Left ventricle myocardium superior (tissue), 1 donor: ENCODE measurements at regions not wholly inside any gene's neighbourhood (a gene's known extent, or its start where the extent isn't known, plus 50 kb on each side); places are given as distances from the start of the nearest gene placed in this dataset.

Experiments used
- ATAC-seq: fragments of 200-7000 bp; cut with Tn5 transposase; one replicate; pipeline ENCODE4 v1.9.1; 2020; ENCODE audit warnings: mild to moderate bottlenecking, moderate library complexity
- DNase-seq: peaks from one replicate; pipeline ENCODE4 v3.0.0-alpha.2; 2020
- intact Hi-C: fragments of 100-400 bp; cut with micrococcal nuclease; formaldehyde crosslinking; loops from one replicate; pipeline ENCODE4 v1.11.0; 2022
- donor health status: DM: no; HTN: yes; CAD: no; lungs with severe emphysema.

DNA sequence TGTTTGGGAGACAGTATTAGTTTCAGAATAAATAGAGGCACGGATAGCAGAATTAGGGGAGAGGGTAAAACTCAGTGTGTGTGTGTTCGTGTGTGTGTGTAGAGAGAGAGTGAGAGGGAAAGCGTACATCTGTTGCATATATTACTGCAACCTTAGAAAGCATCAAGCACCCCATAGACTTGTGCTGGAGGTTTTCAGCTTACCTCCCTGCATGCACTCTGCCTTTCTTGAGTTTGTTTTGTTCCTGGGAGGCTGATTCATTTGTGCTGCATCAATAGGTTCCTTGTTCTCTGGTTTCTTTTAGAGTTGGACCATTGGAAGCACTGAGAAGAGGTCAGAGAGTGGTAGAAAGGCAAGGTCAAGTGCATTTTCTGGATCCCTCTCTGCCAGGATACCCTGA is 104.4 kb upstream of the KCNK1 start:
- intact Hi-C loops: no loop called here
- ATAC-seq: no peak

DNA sequence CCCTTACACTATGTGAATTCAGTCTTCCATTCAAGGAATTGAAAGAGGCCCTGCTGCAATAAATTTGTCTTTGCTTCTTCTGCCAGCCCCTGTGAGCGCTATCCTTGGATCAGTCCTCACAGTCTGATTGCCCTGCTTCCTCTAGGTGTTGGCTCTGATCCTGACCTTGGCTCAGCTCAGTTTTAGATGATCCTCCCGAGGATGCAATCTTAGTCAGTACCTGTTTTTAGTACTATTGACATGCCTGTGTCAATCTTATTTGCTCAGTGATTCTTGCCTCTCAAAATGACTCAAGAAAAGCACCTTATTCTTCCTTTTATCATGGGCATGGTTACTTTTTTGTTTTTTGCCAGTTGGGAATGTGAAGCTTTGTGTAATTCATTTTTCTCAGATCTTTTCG is 101.4 kb upstream of the KCNK1 start:
- intact Hi-C loops: no loop called here
- DNase-seq (no peak), ATAC-seq (no peak)

More for the DNA sequence above, 104.4 kb upstream of the KCNK1 start:
- no peak for DNase-seq

DNA sequence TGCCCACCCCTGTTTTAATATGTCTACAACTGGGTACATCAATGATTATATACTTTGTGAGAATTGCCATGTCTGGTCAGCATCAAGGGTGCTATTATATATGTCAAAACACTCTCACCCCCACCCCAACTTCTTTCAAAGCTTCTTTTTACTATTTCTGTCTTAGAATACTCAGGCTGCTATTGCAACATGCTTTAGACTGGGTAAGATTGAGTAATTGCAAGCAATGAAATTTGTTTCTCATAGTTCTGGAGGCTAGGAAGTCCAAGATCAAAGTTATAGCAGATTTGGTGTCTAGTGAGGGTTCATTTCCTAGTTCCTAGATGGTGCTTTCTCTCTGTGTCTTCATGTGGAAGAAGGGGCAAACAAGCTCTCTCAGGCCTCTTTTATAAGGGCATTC is 100.5 kb upstream of the KCNK1 start:
- DNase-seq (no peak), ATAC-seq (no peak)
- intact Hi-C loops: no loop called here

DNA sequence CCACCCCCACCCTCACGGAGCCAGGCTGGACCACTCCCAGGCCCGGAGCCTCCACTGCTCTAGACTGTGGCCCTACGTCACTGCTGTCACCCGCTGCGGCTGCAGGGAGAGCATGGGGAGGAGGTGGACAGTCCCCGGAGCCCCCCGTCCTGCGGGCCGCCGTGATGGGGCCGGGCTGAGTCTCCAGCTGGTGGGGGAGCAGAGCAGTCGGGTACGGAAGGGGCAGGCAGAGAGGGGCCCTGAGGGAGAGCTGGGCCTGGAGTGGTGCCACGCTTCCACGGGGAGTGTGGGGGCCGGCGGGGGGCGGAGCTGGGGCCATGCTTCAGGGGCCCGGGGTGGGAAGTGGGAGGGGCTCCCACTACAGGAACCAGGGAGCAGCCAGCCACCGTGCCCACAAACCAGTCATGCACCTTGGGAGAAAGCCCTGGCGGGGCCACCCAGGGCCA is 98.9 kb upstream of the KCNK1 start:
- ATAC-seq (no peak), DNase-seq (no peak)
- intact Hi-C loops: no loop called here

DNA sequence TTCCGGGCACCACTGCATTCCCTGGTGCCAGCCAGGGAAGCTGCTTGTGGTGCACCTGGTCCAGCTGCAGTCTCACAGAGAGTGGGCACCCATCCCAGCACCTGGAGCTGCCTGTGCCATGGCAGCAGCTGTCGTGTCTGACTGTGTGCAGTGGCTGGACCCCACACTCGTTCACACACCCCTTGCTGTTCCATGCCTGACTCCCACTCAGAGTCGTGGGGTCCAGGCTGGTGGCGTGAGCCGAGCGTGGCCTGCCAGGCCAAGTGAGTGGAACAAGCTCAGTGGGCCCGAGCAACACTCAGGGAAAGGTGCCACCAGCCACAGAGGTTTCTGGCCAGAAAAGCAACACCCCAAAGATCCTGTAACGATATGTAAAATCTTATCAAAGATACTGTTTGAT is 97.2 kb upstream of the KCNK1 start:
- intact Hi-C loops: no loop called here
- DNase-seq: no peak
- no peak for ATAC-seq

DNA sequence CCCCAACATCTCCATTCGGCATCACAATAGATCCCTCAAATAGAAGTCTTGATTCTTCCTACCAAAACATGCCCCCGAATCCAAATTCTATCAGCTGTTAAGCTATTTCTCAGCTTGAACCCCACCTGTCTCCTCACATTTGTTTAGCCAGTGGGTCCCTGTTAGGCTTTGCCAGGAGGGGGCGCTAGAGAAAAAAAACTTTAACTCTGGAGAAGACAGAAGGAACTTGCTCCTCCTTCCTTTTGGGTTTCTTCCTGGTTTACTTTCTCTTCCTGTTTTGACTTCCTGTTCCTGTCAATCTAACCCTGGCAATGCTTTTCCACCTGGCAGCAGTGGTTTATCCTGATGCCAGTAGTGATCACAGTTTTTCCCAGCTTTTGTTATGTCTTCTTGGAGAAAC is 95.6 kb upstream of the KCNK1 start:
- DNase-seq (no peak), ATAC-seq (no peak)
- intact Hi-C loops: no loop called here

DNA sequence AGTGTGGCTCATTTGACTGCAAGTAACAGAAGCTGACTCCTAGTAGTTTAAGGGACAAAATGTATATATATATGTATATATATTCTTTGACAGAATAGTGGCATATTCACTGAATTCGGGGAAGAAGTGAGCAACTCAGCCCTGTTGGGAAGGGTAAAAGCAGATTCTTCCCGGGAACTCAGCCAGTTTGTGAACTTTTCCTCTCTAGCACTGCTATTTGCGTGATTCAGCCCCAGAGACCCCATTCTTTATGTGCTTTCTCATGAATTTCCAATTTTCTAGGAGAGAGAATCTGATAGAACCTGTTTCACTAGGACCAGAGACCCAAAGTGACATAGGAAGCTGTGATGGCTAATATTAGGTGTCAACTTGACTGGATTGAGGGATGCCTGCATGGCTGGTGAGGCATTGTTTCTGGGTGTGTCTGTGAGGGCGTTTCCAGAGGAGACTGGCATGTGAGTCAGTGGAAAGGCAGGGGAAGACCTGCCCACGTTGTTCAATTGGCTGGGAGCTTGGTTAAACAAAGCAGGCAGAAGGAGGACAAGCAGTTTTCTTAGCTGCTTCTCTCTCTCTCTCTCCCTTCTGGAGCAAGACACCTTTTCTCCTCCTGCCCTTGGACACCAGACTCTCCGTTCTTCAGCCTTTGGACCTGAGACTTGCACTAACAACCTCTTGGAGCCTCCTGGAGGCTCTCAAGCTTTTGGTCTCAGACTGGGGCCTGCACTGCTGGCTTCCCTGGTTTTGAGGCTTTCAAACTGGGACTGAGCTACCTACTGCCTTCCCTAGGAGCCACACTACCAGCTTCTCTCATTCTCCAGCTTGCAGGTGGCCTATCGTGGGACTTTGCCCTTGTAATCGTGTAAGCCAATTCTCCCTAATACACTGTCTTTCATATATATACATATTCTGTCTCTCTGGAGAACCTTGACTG is 93.4 kb upstream of the KCNK1 start:
- no peak for ATAC-seq
- intact Hi-C loops: no loop called here
- no peak for DNase-seq

DNA sequence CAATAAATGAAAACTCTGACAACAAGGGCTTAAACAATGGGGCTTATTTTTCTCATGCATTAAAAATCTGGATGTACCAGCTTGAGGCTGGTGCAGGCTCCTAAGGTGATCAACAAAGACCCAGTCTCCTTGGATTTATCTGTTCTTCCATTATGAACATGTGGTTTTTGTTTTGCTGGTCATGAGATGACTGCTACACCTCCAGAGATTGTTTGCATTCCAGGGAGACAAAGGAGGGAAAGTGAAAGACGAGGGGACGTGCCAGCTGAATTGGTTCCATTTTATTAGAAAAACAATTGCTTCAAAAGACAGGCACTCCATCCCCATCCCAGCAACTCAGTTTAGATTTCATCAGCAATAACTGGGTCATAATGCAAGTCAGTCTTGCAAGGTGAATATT is 90.9 kb upstream of the KCNK1 start:
- ATAC-seq: no peak
- intact Hi-C loops: no loop called here
- DNase-seq: no peak

DNA sequence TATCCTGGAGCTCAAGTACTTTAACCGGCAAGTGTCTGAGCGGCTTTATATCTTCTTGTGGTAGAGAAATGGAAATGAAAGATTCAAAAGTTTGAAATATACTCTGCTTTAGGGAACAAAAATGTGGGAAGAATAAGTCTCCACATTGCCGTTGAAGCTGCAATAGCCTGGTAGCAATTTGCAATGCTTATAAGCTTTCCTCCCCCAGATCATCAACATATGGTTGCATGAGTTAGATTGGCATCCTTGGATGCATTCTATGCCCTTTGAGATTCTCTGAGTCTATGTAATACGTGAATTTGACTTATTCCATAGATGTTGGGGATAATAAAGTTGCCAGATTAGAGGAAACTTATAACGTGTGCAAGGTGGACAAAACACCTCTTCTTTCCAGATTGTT is 86.1 kb upstream of the KCNK1 start:
- ATAC-seq (no peak), DNase-seq (no peak)
- intact Hi-C loops: no loop called here

DNA sequence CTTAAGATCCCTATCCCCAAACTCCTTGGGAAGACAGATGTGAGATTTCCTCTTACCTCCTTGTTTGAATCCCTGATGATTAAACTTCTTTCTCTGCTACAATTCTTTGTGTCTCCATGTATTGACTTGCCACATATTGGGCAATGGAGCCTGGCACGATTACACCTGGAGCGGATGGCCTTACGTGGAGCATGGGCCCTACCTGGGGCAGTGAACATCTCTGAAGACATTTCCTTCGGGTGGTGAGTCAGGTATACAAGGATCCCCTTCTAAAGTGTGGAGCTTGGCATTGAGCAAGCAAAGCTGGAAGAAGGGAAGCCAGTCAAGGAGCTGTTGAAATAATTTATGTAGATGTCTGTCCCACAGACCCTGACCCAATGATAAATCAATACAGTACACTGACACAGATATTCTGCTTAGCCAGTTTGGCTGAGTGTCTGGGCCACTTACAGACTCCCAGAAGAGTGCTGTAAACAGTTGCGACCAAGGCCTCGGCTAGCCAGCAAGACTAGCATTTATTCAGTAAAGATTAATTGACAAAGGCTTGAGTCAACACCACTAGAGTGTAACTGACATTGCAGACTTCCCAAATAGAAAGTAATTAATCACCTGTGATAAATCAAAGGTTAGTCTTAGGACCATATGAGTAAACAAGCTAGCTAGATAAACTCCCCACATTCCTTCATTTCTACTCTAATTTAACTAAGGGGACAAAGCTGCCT is 83.1 kb upstream of the KCNK1 start:
- intact Hi-C loops: no loop called here
- DNase-seq: no peak
- ATAC-seq: no peak

DNA sequence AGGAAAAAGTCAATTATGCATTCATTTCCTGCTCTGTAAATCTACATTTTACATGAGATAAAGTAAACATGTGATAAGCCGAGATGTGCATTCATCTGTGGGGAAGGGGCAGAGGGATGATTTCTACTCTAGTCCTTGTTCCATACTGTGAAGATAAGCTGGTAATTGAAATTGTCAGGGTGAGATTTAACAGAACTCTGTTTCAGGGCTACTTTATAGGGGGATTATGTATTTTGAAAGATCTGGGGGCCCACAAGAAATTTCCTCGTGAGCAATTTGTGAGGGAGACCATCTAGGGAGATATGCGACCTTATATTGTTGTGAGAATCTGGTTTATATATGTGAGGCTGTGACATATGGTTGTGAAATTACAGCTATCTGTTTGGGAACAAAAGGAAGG is 73.1 kb upstream of the KCNK1 start:
- intact Hi-C loops: no loop called here
- DNase-seq: no peak
- ATAC-seq: no peak

DNA sequence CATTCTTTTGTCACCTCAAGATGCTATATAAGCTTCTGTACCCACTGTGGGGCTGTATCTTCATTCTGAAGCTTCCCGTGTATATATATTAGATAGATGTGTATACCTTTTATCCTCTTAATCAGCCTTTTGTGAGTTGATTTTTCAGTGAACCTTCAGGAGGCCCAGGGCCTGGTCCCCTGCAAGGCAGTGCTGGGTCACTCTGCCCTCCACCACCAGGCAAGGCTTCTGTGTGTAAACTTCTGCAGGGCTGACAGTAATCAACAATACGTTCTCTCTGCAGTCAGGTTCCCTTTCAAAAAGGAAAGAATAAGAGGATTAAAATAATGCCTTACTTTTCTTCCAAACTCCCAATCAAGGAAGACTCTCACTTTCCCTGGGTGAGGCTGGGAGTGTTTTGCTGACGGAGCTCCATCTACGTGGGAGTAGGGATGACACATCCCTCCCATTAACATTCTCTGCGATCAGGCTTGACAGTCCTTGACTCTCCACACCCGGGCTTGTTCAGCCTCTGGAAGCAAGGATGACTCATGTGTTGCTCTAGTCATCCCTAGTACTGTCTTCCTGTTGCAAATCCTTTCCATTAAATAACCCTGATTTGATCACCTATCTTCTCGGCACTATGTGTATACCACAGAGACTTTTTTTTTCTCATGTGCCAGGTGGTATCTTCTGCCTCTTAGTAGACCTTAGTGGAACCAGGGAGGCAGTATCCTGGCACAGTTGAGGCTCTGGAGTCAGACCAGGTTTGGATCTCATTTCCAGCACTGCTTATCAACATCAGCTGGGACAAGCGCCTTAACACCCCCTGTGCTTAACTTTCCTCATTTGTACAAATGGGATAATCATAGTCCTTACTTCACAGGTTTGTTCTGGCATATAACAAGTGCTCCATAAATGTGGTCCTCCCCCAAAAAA is 70.3 kb upstream of the KCNK1 start:
- ATAC-seq (peak; percentile 69), DNase-seq (no peak)
- intact Hi-C loops: no loop called here

DNA sequence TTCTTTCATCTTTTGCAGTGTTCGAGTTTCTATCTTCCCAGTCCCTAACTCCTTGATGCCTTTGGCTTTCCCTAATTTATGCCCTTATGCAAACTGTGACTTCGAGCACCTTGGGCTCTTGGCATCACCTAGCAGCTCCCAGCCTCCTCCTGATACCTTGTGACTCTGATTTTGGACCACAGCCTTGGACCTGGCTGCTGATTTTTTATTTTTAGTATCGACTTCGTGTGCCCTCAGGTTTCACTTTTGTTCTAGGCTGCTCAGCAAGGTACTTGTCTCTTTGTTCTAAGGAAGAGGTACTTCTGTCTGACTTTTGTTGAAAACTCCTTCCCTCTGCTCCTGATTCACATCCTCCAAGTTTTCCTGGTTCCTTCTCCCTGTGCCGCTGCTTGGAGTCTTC is 69.6 kb upstream of the KCNK1 start:
- intact Hi-C loops: no loop called here
- DNase-seq: no peak
- peak; percentile 71 for ATAC-seq

DNA sequence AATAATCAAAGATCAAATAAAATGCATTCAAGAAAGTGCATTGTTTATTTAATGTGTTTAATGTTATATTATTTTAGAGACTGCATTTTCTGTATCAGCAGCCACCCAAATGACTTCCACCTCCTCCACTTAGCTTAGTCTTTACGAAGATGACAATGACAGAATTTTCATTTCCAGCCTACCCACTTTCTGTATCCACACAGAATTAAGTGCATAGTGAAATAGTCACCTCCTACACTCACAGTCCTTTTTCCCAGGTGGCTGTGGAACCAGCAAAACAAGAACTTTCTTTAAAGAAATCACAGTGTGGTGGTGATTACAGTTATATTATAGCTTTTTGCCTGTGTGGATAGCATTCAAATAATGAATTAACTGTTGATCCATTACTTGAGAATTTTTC is 66.2 kb upstream of the KCNK1 start:
- intact Hi-C loops: no loop called here
- DNase-seq (no peak), ATAC-seq (no peak)

DNA sequence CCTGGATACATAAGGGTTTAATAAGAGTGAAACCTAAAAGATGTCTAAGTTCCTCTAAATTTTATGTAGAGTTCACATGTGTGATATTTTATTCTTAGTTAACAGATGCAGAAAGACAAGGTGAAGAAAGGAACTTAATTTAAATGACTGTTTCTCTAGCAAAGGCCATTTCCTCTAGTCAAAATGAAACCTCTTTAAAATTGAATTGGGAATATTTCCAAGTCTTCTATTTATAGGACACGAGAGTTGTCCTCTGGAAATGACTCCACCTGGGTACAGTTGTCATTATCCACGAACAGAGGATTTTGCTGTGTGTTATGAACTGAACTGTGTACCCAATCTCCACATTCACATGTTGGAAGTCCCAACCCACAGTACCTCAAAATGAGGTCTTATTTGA is 64.5 kb upstream of the KCNK1 start:
- ATAC-seq (no peak), DNase-seq (no peak)
- intact Hi-C loops: no loop called here

DNA sequence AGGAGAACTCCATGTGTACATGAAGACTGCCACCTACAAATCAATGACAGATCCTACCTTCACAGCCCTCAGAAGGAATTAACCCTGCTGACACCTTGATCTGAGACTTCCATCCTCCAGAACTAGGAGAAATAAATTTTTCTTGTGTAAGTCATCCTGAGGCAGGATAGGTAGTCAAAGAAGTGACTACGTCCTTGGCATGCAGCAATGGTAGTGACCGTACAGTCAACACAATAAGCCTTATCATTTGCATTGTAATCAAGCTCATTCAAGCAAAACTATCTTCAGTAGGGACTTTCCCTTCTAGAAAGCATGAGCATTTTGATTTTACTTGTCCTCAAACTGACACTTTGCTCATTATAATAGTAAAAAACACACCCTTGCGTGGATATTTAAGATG is 64.0 kb upstream of the KCNK1 start:
- ATAC-seq: no peak
- intact Hi-C loops: no loop called here
- DNase-seq: no peak

DNA sequence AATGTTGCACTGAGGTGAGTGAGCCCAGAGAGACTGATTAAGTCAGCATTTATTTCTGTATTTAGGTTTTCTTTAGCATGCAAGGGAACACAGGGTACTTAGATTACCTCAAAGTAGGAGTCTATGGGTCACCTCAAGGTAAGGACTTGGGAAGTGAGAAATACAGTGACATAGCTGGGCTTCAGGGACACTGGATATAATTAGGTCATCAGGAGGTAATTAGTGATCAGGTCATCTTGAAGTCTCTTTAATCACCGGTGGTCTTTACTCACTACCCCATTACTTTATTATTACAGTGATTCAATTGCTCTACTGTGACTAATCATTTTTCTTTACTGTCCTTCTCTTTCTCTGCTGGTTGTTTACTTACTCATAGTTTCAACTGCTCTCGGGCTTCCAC is 59.9 kb upstream of the KCNK1 start:
- intact Hi-C loops: no loop called here
- no peak for DNase-seq
- ATAC-seq: peak; percentile 38

DNA sequence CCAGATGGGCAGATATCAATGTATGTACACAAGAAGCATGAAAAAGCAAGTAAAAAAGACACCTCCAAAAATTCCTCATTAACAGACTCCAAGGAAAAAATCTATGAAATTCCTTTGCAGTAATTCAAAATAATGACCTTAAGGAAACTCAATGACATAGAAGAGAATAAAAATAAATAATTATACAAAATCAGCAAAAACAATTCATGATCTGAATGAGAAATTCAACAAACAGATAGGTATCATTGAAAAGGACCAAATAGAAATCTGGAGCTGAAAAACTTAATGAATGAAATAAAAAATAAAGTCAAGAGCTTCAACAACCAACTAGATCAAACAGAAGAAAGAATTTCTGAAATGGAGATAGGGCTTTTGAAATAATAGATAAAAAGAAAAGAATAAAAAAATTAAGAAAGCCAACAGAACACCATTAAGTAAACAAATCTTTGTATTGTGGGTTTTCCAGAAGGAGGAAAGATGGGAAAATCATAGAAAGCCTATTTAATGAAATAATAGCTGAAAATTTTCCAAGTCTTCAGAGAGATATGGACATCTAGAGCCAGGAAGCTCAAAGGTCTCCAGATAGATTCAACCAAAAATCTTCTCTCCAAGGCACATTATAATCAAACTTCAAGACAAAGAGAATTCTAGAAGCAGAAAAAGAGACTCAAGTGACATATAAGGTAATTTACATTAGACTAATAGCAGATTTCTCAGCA is 52.0 kb upstream of the KCNK1 start:
- DNase-seq: no peak
- no peak for ATAC-seq
- intact Hi-C loops: no loop called here
